HG03175 (cell line): ENCODE measurements at regions not wholly inside any gene's neighbourhood (a gene's known extent, or its start where the extent isn't known, plus 50 kb on each side); places are given as distances from the start of the nearest gene placed in this dataset.
"Not testable (repeated sequence)": the region's sequence is repeated elsewhere in the genome, so short reads cannot be mapped to it uniquely, and the experiment has no call there.

Experiments used
- ATAC-seq: cut with Tn5 transposase; IDR thresholded peaks from one replicate; pipeline ENCODE4 v1.9.1; 2021; ENCODE audit warnings: mild to moderate bottlenecking, moderate library complexity; ENCODE audit not compliant: unreplicated experiment

GRCh38 chr5:177863822-177864446, 81.2 kb upstream of the FAM153A start:
- ATAC-seq, result not testable (repeated sequence)

DNA sequence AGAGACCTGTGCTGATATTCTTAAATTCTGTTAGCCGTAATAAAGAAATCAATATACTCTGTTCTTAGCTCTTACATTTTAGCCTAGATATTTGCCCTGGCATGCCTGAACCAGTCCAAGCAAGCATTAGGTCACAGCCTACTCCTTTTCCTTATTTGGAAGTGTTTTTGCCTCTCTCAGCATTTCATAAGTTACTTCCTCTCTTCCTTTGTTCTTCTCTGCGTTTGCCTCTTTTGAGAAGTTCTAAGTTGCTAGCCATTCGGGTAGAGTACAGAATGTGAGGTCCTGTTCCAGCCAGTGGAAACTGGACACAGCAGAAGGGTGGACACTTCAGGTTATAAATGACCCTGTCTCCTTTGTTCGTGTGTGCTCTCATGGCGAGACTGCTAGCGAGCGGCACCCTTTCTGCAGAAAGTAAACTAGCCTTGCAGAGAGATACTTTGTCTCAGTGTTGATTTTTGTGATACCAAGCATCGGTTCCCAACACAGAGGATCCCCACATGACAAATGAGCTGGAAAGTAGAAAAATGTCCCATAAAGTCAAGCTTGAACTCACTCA, 75.0 kb upstream of the FAM153A start:
- not testable (repeated sequence) for ATAC-seq

DNA sequence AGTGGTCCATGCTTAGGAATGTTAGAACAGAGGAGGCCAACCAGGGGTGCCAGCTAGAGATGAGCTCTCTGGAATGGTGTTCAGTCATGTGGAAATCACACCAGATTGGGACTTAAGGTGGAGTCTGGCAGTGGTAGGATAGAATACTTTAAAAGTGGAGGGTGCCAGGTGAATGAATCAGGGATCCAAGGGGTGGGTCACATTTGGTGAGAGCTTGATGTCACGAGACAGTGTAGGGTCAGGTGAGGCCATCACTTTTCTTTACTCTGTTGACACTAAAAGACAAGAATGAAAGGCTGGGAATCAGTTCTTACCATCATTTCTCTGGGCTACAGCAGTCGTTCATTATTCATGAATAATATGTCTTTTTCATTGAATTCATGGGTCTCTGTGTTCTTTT, 73.8 kb upstream of the FAM153A start:
- not testable (repeated sequence) for ATAC-seq

GRCh38 chr5:177847914-177848313, 65.2 kb upstream of the FAM153A start:
- ATAC-seq, result not testable (repeated sequence)

GRCh38 chr5:177846598-177846997, 63.9 kb upstream of the FAM153A start:
- not testable (repeated sequence) for ATAC-seq

DNA sequence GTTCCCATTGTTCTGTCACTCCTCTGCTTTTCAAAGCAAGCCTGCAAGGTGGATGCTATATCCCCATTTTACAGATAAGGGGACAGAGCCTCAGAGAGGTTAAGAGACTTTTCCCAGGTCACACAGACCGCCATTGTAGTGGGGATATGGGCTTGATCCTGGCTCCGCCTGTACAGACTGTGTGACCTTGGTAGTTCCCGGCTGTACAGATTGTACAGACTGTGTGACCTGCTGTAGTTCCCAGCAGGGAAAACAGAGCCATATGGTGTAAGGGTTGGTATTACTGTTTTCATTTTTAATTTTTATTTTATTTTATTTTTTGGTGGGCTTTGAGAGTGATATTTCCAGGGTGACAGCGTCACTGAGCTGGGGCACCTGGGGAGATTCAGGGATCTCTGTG, 63.2 kb upstream of the FAM153A start:
- ATAC-seq, result not testable (repeated sequence)

DNA sequence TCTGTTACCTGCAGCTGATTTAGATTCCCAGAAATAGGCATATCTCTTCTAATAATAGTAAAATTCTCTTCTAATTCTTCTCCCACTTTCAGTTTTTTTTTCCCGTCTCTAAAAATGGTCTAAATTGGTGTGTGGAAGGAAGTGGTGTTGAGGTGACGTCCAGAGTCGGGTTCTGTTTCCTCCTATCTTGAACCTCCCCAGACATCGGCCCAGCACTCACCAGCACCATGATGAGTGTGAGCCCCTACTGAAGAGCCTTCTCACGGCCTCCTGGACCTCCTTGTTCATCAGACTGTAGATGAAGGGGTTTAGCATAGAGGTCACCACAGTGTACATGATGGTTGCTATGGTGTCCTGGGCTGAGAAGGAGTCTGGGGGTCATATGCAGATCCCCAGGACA, 53.5 kb upstream of the FAM153A start:
- not testable (repeated sequence) for ATAC-seq
